ENCODE measurements at regions not wholly inside any gene's neighbourhood (a gene's known extent, or its start where the extent isn't known, plus 50 kb on each side); places are given as distances from the start of the nearest gene placed in this dataset.

DNA sequence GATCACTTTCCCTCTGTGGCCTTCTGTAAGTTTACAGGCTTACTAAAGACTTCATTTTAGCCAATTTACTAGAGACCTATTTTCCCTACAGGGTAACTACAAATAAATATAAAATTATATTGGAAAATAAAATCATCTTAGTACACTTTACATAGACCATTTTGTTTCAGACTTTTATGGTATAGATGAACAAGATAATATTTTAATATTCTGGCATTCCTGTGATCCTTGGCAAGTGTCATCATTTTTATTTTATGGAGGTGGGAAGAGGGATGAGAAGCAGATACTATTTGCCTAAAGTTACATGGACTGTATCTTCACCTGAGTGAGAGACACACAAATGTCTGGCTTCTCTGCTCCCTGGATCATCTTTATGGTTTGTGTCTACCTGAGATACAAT is 149.6 kb upstream of the CWC22 start:
- Histone ChIP-seq H3K4me2 (ENCODE audit: insufficient read depth, insufficient read length, low read length) (no peak overlapping the region), H3K27me3 (ENCODE audit: insufficient read depth, low read length) (no peaks in the 10 kb centered on the region), H3K9me3 (ENCODE audit: control insufficient read depth, low read depth, low read length) (no peaks in the 10 kb centered on the region), H3T11ph (ENCODE audit: low read length) (no peak overlapping the region), H2AFZ (ENCODE audit: low read length) (no peak overlapping the region), H2BK12ac (ENCODE audit: insufficient read length, low read depth, low read length) (no peak overlapping the region), H2BK15ac (ENCODE audit: low read depth, low read length) (no peak overlapping the region), H3K4me1 (ENCODE audit: insufficient read depth, low read length) (no peaks in the 10 kb centered on the region), H2BK120ac (ENCODE audit: low read depth, low read length, poor library complexity, severe bottlenecking) (no peak overlapping the region), H4K20me1 (ENCODE audit: control insufficient read depth, insufficient read depth, insufficient read length) (no peaks in the 10 kb centered on the region), H2BK20ac (ENCODE audit: low read depth, low read length, poor library complexity, severe bottlenecking) (no peak overlapping the region), H3K23ac (ENCODE audit: insufficient read length, low read depth, low read length) (no peak overlapping the region), H2BK5ac (ENCODE audit: insufficient read length, low read length) (no peak overlapping the region), H3K14ac (ENCODE audit: insufficient read depth, low read length) (no peak overlapping the region), H3K79me2 (ENCODE audit: insufficient read depth, low read length) (no peaks in the 10 kb centered on the region), H2AK5ac (ENCODE audit: insufficient read length, low read length) (no peak overlapping the region), H3K4ac (ENCODE audit: low read depth, low read length) (no peak overlapping the region), H4K5ac (ENCODE audit: insufficient read length, low read depth, low read length) (no peak overlapping the region), H3K23me2 (ENCODE audit: insufficient read length, low read depth, low read length, poor library complexity, severe bottlenecking) (no peaks in the 10 kb centered on the region), H3K9ac (ENCODE audit: extremely low read depth, insufficient read length, low read length) (no peak overlapping the region), H3K18ac (ENCODE audit: insufficient read length, low read depth, low read length) (no peak overlapping the region), H4K91ac (ENCODE audit: insufficient read length, low read depth, low read length) (no peak overlapping the region), H3K79me1 (ENCODE audit: insufficient read depth, low read depth, low read length, poor library complexity, severe bottlenecking) (no peaks in the 10 kb centered on the region), H4K8ac (replicated peaks; ENCODE audit: insufficient read length, low read depth, low read length) (no peak overlapping the region), H3K56ac (ENCODE audit: insufficient read length, low read depth, low read length) (no peak overlapping the region), H3K27ac (ENCODE audit: insufficient read length, low read depth, low read length) (no peak overlapping the region)
- Mint-ChIP-seq H3K36me3 (ENCODE audit: insufficient read depth in 1 of 3, low read depth in 3 of 3) (peaks cover 0 to 12% (median 3%) of the 10 kb centered on the region in 3 experiments; a peak in 4 of 7 replicates), H3K4me1 (0 out of 4 replicates have a peak, but pooled peaks cover 0 to 2% of the 10 kb centered on the region in 2 experiments), H3K27ac (no peak overlapping the region), H3K9me3 (peaks cover 0 to 7% of the 10 kb centered on the region in 2 experiments; a peak in 4 of 5 replicates), H3K4me3 (no peak overlapping the region), H3K27me3 (ENCODE audit: low read depth) (no peaks in the 10 kb centered on the region)
- TF ChIP-seq, protein P1, sequence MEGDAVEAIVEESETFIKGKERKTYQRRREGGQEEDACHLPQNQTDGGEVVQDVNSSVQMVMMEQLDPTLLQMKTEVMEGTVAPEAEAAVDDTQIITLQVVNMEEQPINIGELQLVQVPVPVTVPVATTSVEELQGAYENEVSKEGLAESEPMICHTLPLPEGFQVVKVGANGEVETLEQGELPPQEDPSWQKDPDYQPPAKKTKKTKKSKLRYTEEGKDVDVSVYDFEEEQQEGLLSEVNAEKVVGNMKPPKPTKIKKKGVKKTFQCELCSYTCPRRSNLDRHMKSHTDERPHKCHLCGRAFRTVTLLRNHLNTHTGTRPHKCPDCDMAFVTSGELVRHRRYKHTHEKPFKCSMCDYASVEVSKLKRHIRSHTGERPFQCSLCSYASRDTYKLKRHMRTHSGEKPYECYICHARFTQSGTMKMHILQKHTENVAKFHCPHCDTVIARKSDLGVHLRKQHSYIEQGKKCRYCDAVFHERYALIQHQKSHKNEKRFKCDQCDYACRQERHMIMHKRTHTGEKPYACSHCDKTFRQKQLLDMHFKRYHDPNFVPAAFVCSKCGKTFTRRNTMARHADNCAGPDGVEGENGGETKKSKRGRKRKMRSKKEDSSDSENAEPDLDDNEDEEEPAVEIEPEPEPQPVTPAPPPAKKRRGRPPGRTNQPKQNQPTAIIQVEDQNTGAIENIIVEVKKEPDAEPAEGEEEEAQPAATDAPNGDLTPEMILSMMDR (conservative IDR thresholded peaks at IDR 0.05): no peak
- no peak for DNase-seq

All from H9 (cell line).